ENCODE measurements at regions not wholly inside any gene's neighbourhood (a gene's known extent, or its start where the extent isn't known, plus 50 kb on each side); places are given as distances from the start of the nearest gene placed in this dataset.

GRCh38 chr11:69924308-69925161 lies 105.3 kb upstream of the FGF3 start:
- intact Hi-C loops (cut with DNase I) = loop anchor here (5.0 kb wide), 1 partner anchor 268 kb away; no protein-coding TSS in a partner anchor
- Histone ChIP-seq H3K27ac (no peak overlapping the region), H3K4me3 (no peak overlapping the region), H3K36me3 (no peaks in the 10 kb centered on the region), H3K4me1 (peaks cover 6% of the 10 kb centered on the region), H3K27me3 (peaks cover 4% of the 10 kb centered on the region), H3K9me3 (no peaks in the 10 kb centered on the region)
- TF ChIP-seq, protein P1, sequence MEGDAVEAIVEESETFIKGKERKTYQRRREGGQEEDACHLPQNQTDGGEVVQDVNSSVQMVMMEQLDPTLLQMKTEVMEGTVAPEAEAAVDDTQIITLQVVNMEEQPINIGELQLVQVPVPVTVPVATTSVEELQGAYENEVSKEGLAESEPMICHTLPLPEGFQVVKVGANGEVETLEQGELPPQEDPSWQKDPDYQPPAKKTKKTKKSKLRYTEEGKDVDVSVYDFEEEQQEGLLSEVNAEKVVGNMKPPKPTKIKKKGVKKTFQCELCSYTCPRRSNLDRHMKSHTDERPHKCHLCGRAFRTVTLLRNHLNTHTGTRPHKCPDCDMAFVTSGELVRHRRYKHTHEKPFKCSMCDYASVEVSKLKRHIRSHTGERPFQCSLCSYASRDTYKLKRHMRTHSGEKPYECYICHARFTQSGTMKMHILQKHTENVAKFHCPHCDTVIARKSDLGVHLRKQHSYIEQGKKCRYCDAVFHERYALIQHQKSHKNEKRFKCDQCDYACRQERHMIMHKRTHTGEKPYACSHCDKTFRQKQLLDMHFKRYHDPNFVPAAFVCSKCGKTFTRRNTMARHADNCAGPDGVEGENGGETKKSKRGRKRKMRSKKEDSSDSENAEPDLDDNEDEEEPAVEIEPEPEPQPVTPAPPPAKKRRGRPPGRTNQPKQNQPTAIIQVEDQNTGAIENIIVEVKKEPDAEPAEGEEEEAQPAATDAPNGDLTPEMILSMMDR (IDR thresholded peaks at IDR 0.05) = no peak
- no peak for DNase-seq
- ATAC-seq = no peak

GRCh38 chr11:69925366-69926196 lies 106.4 kb upstream of the FGF3 start:
- DNase-seq (peak; percentile 47), ATAC-seq (no peak)
- TF ChIP-seq, protein P1 (IDR thresholded peaks at IDR 0.05) = no peak
- Histone ChIP-seq H3K9me3 (no peaks in the 10 kb centered on the region), H3K4me1 (peaks cover 6% of the 10 kb centered on the region), H3K27ac (no peak overlapping the region), H3K27me3 (peaks cover 4% of the 10 kb centered on the region), H3K4me3 (no peak overlapping the region), H3K36me3 (no peaks in the 10 kb centered on the region)
- intact Hi-C loops (cut with DNase I) = no loop called here

DNA sequence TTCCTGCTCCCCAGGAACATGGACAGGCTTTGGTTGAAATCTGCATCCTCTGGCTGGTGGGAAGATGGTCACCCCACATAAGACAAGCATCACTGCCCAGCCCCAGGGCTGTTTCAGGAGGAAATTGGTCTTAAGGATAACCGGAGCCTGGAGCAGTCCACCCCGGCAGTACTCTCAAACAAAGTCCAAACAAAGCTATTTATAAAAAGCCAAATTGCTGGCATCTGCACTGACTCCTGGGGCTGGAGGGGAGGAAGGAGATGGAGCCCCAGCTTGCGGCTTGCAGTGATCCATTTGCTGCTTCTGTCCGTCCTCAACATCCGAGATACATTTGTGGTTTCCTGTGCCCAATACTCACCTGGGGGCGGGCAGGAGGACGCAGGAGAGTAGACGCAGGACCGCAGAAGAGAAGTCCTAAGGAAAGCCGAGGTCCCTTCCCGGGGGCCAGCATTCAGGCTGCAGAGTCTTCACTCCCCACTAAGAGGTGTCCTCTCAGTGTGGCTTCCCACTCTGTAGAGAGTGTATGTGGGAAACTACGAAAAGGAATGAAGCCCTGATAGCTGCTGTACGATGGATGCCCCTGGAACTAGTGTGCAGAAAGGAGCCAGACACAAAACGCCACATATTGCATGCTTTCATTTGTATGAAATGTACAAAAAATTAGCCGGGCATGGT lies 107.3 kb upstream of the FGF3 start:
- ATAC-seq (no peak), DNase-seq (peak; percentile 29)
- no peaks in the 10 kb centered on the region for H3K36me3 ChIP-seq
- H3K27me3 ChIP-seq = peaks cover 10% of the 10 kb centered on the region
- no peak overlapping the region for H3K27ac ChIP-seq
- no peak overlapping the region for H3K4me3 ChIP-seq
- peaks cover 6% of the 10 kb centered on the region for H3K4me1 ChIP-seq
- H3K9me3 ChIP-seq = no peaks in the 10 kb centered on the region
- intact Hi-C loops (cut with DNase I) = no loop called here
- TF ChIP-seq, protein P1 (IDR thresholded peaks at IDR 0.05) = no peak

DNA sequence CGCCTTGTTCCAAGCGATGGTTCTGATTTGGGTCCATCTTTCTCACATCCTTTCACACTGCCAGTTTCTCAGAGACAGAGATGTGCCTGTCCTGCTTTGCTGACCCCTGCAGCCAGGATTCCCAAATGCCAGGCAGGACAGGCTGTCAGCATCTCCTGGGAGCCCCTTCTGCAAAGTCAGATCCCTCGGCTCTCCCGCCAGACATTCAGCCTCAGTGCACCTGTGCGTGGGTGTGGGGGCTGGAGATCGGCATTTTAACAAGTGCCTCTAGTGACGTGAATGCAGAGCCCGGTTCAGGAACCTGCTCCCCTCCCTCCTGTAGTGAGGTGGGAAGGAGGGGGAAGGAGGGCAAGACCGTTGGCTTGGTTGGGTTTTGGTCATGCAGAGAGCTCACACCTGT lies 108.9 kb upstream of the FGF3 start:
- intact Hi-C loops (cut with DNase I) = no loop called here
- no peak overlapping the region for H3K4me3 ChIP-seq

DNA sequence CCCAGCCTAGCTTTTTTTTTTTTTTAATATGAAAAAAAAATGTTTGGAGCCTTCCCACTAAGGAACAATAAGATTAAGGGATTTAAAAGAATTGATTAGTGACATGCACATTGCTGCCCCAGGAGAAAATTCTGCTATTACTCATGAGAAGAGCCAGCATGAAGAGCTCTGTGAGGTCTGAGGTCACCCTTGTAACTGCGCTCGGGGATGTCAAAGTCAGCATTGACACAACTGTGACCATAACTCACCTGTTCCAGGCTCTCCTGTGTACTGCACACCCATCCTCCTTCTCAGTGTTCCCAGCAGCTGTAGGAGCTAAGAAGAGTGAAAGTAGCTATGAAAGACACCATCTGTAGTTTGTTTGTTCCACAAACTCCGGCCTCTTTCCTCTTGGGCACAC lies 109.8 kb upstream of the FGF3 start:
- intact Hi-C loops (cut with DNase I) = no loop called here
- ATAC-seq = no peak
- Histone ChIP-seq H3K9me3 (no peaks in the 10 kb centered on the region), H3K36me3 (no peaks in the 10 kb centered on the region), H3K4me3 (no peak overlapping the region), H3K4me1 (peaks cover 6% of the 10 kb centered on the region), H3K27ac (no peak overlapping the region), H3K27me3 (peaks cover 13% of the 10 kb centered on the region)
- no peak for DNase-seq
- TF ChIP-seq, protein P1 (IDR thresholded peaks at IDR 0.05) = no peak

More for the DNA sequence above, 108.9 kb upstream of the FGF3 start:
- Histone ChIP-seq H3K27me3 (peaks cover 13% of the 10 kb centered on the region), H3K36me3 (no peaks in the 10 kb centered on the region), H3K4me1 (peaks cover 6% of the 10 kb centered on the region), H3K9me3 (no peaks in the 10 kb centered on the region), H3K27ac (no peak overlapping the region)
- ATAC-seq (no peak), DNase-seq (peak; percentile 43)
- TF ChIP-seq, protein P1 (IDR thresholded peaks at IDR 0.05) = no peak
